GM23338 (cell line): ENCODE measurements at regions not wholly inside any gene's neighbourhood (a gene's known extent, or its start where the extent isn't known, plus 50 kb on each side); places are given as distances from the start of the nearest gene placed in this dataset.

Source experiments
- ATAC-seq: fragments of 200-7000 bp; cut with Tn5 transposase; 3 replicates; pipeline ENCODE4 v1.9.1; 2020
- DNase-seq: peaks from one replicate; pipeline ENCODE4 v3.0.0-alpha.2; 2015; ENCODE audit warnings: low spot score
- H2AFZ ChIP-seq: fragments of 200-600 bp; sonication (generic); 2 replicates; pipeline ENCODE4 v1.8.0; 2016; ENCODE audit warnings: antibody characterized with exemption, mild to moderate bottlenecking, moderate library complexity
- H3F3A ChIP-seq: fragments of 200-600 bp; sonication (generic); replicated peaks from 2 replicates; pipeline ENCODE4 v1.8.0; 2017; ENCODE audit warnings: antibody characterized with exemption, mixed run types, low read depth
- H3K27ac ChIP-seq: fragments of 200-600 bp; sonication (generic); 2 replicates; pipeline ENCODE4 v1.6.1; 2016; ENCODE audit warnings: low read depth
- H3K27me3 ChIP-seq: fragments of 200-600 bp; sonication (generic); 2 replicates; pipeline ENCODE4 v1.8.0; 2016; ENCODE audit warnings: mild to moderate bottlenecking, mixed run types, moderate library complexity; ENCODE audit not compliant: insufficient read depth
- H3K36me3 ChIP-seq: fragments of 200-600 bp; sonication (generic); 2 replicates; pipeline ENCODE4 v1.8.0; 2016; ENCODE audit warnings: mild to moderate bottlenecking; ENCODE audit not compliant: insufficient read depth
- H3K4me1 ChIP-seq: fragments of 200-600 bp; sonication (generic); 2 replicates; pipeline ENCODE4 v1.8.0; 2016; ENCODE audit warnings: mild to moderate bottlenecking, moderate library complexity; ENCODE audit not compliant: insufficient read depth
- H3K4me2 ChIP-seq: fragments of 200-600 bp; sonication (generic); 2 replicates; pipeline ENCODE4 v1.7.1; 2017; ENCODE audit warnings: mixed run types
- H3K4me3 ChIP-seq: fragments of 200-600 bp; sonication (generic); 2 replicates; pipeline ENCODE4 v1.6.1; 2016; ENCODE audit warnings: mixed run types
- H3K79me2 ChIP-seq: fragments of 200-600 bp; sonication (generic); replicated peaks from 2 replicates; pipeline ENCODE4 v1.8.0; 2017; ENCODE audit warnings: mild to moderate bottlenecking; ENCODE audit not compliant: insufficient read depth
- H3K9me2 ChIP-seq: fragments of 200-600 bp; sonication (generic); 2 replicates; pipeline ENCODE4 v1.8.0; 2017; ENCODE audit not compliant: insufficient read depth
- H4K20me1 ChIP-seq: fragments of 200-600 bp; sonication (generic); replicated peaks from 2 replicates; pipeline ENCODE4 v1.8.0; 2017; ENCODE audit warnings: mild to moderate bottlenecking; ENCODE audit not compliant: insufficient read depth
- H3K27ac Mint-ChIP-seq: 2 replicates; pipeline ENCODE4 v1.8.0; 2020; ENCODE audit warnings: inconsistent platforms, mild to moderate bottlenecking, moderate library complexity, mixed read lengths
- H3K27me3 Mint-ChIP-seq: 3 replicates; pipeline ENCODE4 v1.8.0; 2022; ENCODE audit warnings: low read depth, mild to moderate bottlenecking, moderate library complexity, mixed read lengths, inconsistent platforms; ENCODE audit not compliant: insufficient read depth, poor library complexity
- H3K36me3 Mint-ChIP-seq: 3 replicates; pipeline ENCODE4 v1.8.0; 2021; ENCODE audit warnings: low read depth, mild to moderate bottlenecking, inconsistent platforms, moderate library complexity, mixed read lengths
- H3K4me1 Mint-ChIP-seq: 3 replicates; pipeline ENCODE4 v1.8.0; 2020; ENCODE audit warnings: mild to moderate bottlenecking, inconsistent platforms, mixed read lengths
- H3K4me3 Mint-ChIP-seq: 3 replicates; pipeline ENCODE4 v1.8.0; 2021; ENCODE audit warnings: moderate library complexity, mild to moderate bottlenecking, inconsistent platforms, mixed read lengths
- H3K9me3 Mint-ChIP-seq: 3 replicates; pipeline ENCODE4 v1.8.0; 2020; ENCODE audit warnings: moderate library complexity, mild to moderate bottlenecking, inconsistent platforms, mixed read lengths
- CREB1 ChIP-seq: fragments of 250-450 bp; sonication (Bioruptor Pico); IDR thresholded peaks from 2 replicates; pipeline ENCODE4 v1.5.0; 2020; ENCODE audit warnings: low read depth, mild to moderate bottlenecking, moderate library complexity
- EZH2 ChIP-seq: fragments of 200-600 bp; sonication (generic); IDR thresholded peaks from one replicate; pipeline ENCODE4 v1.8.0; 2017; ENCODE audit warnings: antibody characterized with exemption, mild to moderate bottlenecking, low read depth; ENCODE audit not compliant: unreplicated experiment
- EZH2phosphoT487 ChIP-seq: fragments of 200-600 bp; sonication (generic); IDR thresholded peaks from one replicate; pipeline ENCODE4 v1.8.1; 2018; ENCODE audit warnings: antibody characterized with exemption; ENCODE audit not compliant: unreplicated experiment
- JUNB ChIP-seq: IDR thresholded peaks from one replicate; pipeline ENCODE4 v1.6.1; 2016; ENCODE audit warnings: antibody characterized with exemption; ENCODE audit not compliant: unreplicated experiment
- NANOG ChIP-seq: IDR thresholded peaks from 2 replicates; pipeline ENCODE4 v1.6.1; 2016; ENCODE audit warnings: antibody characterized with exemption, borderline replicate concordance
- POLR2AphosphoS5 ChIP-seq: IDR thresholded peaks from 2 replicates; pipeline ENCODE4 v1.6.1; 2016; ENCODE audit warnings: antibody characterized with exemption, low read depth
- STAT1 ChIP-seq: IDR thresholded peaks from one replicate; pipeline ENCODE4 v1.6.1; 2016; ENCODE audit warnings: antibody characterized with exemption; ENCODE audit not compliant: unreplicated experiment
- ZNF114 ChIP-seq: fragments of 250-450 bp; sonication (Bioruptor Pico); IDR thresholded peaks from 2 replicates; pipeline ENCODE4 v1.5.0; 2020; ENCODE audit warnings: mild to moderate bottlenecking, moderate library complexity
- ZNF331 ChIP-seq: fragments of 250-450 bp; sonication (Bioruptor Pico); IDR thresholded peaks from 2 replicates; pipeline ENCODE4 v1.5.0; 2020; ENCODE audit warnings: low read depth, mild to moderate bottlenecking, moderate library complexity
- TF ChIP-seq, protein P1 (sequence below), 2 experiments: fragments of 200-600 bp in 1 of 2; sonication (generic) in 1 of 2; conservative IDR thresholded peaks; 2 replicates each; pipeline versions ENCODE4 v1.5.1 to v1.6.1; 2016 to 2017; ENCODE audit warnings: antibody characterized with exemption in 2 of 2, low read depth in 2 of 2, mild to moderate bottlenecking in 2 of 2, moderate library complexity in 1 of 2
- TF ChIP-seq, protein P2 (sequence below): IDR thresholded peaks from one replicate; pipeline ENCODE4 v1.6.1; 2018; ENCODE audit warnings: antibody characterized with exemption; ENCODE audit not compliant: unreplicated experiment
- TF ChIP-seq, protein P3 (sequence below): IDR thresholded peaks from 2 replicates; pipeline ENCODE4 v1.6.1; 2016; ENCODE audit warnings: antibody characterized with exemption
- TF ChIP-seq, protein P4 (sequence below): fragments of 250-450 bp; sonication (Bioruptor Pico); IDR thresholded peaks from 2 replicates; pipeline ENCODE4 v1.5.0; 2020; ENCODE audit warnings: mild to moderate bottlenecking, moderate library complexity

DNA sequence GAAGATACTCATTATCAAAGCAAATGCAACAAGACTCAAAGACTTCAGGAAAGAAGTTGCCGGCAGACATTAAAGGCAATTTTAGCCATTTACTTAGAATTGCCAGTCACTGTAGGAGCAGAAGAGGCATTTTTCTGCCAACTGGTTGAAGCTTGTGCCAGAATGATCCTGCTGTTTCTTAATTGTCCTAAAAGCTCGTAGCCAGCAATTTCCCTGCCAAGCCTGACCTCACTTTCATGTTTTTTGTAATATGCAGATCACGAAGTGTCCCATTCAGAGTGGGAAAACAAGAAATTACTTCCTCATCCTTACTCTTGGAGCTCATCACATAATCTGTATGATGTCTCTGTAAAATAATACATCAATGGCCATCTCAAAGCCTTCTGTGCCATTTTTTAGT lies 130.9 kb upstream of the ANKRD1 start:
- no peak overlapping the region for H3K27ac ChIP-seq
- H3K9me2 ChIP-seq, result peaks cover 6% of the 10 kb centered on the region; the same call in 1 of the 2 replicates
- no peak overlapping the region for H3K4me3 ChIP-seq
- H3K27ac Mint-ChIP-seq, result no peak overlapping the region
- no peaks in the 10 kb centered on the region for H3K4me1 ChIP-seq
- H3K4me1 Mint-ChIP-seq, result peaks cover 19% of the 10 kb centered on the region
- H3K4me3 Mint-ChIP-seq, result no peak overlapping the region
- no peak overlapping the region for H3K4me2 ChIP-seq
- no peak for ATAC-seq
- H4K20me1 ChIP-seq, result no peaks in the 10 kb centered on the region
- TF ChIP-seq STAT1 (no peak), POLR2AphosphoS5 (no peak), ZNF331 (CRISPR knock-in tag) (no peak), EZH2phosphoT487 (no peak), NANOG (no peak), ZNF114 (CRISPR knock-in tag) (no peak), CREB1 (CRISPR knock-in tag) (no peak), EZH2 (no peak), JUNB (no peak)
- TF ChIP-seq, protein P1, sequence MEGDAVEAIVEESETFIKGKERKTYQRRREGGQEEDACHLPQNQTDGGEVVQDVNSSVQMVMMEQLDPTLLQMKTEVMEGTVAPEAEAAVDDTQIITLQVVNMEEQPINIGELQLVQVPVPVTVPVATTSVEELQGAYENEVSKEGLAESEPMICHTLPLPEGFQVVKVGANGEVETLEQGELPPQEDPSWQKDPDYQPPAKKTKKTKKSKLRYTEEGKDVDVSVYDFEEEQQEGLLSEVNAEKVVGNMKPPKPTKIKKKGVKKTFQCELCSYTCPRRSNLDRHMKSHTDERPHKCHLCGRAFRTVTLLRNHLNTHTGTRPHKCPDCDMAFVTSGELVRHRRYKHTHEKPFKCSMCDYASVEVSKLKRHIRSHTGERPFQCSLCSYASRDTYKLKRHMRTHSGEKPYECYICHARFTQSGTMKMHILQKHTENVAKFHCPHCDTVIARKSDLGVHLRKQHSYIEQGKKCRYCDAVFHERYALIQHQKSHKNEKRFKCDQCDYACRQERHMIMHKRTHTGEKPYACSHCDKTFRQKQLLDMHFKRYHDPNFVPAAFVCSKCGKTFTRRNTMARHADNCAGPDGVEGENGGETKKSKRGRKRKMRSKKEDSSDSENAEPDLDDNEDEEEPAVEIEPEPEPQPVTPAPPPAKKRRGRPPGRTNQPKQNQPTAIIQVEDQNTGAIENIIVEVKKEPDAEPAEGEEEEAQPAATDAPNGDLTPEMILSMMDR (conservative IDR thresholded peaks at IDR 0.05; ENCODE audit: low read depth in 2 of 2), result no peak
- TF ChIP-seq, protein P2, sequence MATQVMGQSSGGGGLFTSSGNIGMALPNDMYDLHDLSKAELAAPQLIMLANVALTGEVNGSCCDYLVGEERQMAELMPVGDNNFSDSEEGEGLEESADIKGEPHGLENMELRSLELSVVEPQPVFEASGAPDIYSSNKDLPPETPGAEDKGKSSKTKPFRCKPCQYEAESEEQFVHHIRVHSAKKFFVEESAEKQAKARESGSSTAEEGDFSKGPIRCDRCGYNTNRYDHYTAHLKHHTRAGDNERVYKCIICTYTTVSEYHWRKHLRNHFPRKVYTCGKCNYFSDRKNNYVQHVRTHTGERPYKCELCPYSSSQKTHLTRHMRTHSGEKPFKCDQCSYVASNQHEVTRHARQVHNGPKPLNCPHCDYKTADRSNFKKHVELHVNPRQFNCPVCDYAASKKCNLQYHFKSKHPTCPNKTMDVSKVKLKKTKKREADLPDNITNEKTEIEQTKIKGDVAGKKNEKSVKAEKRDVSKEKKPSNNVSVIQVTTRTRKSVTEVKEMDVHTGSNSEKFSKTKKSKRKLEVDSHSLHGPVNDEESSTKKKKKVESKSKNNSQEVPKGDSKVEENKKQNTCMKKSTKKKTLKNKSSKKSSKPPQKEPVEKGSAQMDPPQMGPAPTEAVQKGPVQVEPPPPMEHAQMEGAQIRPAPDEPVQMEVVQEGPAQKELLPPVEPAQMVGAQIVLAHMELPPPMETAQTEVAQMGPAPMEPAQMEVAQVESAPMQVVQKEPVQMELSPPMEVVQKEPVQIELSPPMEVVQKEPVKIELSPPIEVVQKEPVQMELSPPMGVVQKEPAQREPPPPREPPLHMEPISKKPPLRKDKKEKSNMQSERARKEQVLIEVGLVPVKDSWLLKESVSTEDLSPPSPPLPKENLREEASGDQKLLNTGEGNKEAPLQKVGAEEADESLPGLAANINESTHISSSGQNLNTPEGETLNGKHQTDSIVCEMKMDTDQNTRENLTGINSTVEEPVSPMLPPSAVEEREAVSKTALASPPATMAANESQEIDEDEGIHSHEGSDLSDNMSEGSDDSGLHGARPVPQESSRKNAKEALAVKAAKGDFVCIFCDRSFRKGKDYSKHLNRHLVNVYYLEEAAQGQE, result no peak
- TF ChIP-seq, protein P3, sequence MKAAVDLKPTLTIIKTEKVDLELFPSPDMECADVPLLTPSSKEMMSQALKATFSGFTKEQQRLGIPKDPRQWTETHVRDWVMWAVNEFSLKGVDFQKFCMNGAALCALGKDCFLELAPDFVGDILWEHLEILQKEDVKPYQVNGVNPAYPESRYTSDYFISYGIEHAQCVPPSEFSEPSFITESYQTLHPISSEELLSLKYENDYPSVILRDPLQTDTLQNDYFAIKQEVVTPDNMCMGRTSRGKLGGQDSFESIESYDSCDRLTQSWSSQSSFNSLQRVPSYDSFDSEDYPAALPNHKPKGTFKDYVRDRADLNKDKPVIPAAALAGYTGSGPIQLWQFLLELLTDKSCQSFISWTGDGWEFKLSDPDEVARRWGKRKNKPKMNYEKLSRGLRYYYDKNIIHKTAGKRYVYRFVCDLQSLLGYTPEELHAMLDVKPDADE, result no peak
- TF ChIP-seq, protein P4, sequence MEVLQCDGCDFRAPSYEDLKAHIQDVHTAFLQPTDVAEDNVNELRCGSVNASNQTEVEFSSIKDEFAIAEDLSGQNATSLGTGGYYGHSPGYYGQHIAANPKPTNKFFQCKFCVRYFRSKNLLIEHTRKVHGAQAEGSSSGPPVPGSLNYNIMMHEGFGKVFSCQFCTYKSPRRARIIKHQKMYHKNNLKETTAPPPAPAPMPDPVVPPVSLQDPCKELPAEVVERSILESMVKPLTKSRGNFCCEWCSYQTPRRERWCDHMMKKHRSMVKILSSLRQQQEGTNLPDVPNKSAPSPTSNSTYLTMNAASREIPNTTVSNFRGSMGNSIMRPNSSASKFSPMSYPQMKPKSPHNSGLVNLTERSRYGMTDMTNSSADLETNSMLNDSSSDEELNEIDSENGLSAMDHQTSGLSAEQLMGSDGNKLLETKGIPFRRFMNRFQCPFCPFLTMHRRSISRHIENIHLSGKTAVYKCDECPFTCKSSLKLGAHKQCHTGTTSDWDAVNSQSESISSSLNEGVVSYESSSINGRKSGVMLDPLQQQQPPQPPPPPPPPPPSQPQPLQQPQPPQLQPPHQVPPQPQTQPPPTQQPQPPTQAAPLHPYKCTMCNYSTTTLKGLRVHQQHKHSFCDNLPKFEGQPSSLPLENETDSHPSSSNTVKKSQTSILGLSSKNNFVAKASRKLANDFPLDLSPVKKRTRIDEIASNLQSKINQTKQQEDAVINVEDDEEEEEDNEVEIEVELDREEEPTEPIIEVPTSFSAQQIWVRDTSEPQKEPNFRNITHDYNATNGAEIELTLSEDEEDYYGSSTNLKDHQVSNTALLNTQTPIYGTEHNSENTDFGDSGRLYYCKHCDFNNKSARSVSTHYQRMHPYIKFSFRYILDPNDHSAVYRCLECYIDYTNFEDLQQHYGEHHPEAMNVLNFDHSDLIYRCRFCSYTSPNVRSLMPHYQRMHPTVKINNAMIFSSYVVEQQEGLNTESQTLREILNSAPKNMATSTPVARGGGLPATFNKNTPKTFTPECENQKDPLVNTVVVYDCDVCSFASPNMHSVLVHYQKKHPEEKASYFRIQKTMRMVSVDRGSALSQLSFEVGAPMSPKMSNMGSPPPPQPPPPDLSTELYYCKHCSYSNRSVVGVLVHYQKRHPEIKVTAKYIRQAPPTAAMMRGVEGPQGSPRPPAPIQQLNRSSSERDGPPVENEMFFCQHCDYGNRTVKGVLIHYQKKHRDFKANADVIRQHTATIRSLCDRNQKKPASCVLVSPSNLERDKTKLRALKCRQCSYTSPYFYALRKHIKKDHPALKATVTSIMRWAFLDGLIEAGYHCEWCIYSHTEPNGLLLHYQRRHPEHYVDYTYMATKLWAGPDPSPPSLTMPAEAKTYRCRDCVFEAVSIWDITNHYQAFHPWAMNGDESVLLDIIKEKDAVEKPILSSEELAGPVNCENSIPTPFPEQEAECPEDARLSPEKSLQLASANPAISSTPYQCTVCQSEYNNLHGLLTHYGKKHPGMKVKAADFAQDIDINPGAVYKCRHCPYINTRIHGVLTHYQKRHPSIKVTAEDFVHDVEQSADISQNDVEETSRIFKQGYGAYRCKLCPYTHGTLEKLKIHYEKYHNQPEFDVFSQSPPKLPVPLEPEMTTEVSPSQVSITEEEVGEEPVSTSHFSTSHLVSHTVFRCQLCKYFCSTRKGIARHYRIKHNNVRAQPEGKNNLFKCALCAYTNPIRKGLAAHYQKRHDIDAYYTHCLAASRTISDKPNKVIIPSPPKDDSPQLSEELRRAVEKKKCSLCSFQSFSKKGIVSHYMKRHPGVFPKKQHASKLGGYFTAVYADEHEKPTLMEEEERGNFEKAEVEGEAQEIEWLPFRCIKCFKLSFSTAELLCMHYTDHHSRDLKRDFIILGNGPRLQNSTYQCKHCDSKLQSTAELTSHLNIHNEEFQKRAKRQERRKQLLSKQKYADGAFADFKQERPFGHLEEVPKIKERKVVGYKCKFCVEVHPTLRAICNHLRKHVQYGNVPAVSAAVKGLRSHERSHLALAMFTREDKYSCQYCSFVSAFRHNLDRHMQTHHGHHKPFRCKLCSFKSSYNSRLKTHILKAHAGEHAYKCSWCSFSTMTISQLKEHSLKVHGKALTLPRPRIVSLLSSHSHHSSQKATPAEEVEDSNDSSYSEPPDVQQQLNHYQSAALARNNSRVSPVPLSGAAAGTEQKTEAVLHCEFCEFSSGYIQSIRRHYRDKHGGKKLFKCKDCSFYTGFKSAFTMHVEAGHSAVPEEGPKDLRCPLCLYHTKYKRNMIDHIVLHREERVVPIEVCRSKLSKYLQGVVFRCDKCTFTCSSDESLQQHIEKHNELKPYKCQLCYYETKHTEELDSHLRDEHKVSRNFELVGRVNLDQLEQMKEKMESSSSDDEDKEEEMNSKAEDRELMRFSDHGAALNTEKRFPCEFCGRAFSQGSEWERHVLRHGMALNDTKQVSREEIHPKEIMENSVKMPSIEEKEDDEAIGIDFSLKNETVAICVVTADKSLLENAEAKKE, result no peak
- H3K9me3 Mint-ChIP-seq, result no peaks in the 10 kb centered on the region
- H3K27me3 ChIP-seq, result no peaks in the 10 kb centered on the region
- no peaks in the 10 kb centered on the region for H3K27me3 Mint-ChIP-seq
- H3K36me3 ChIP-seq, result no peaks in the 10 kb centered on the region
- no peaks in the 10 kb centered on the region for H3F3A ChIP-seq
- H2AFZ ChIP-seq, result no peak overlapping the region
- H3K36me3 Mint-ChIP-seq, result no peaks in the 10 kb centered on the region
- DNase-seq, result no peak
- H3K79me2 ChIP-seq, result no peaks in the 10 kb centered on the region
